ENCODE measurements at regions not wholly inside any gene's neighbourhood (a gene's known extent, or its start where the extent isn't known, plus 50 kb on each side); places are given as distances from the start of the nearest gene placed in this dataset.

DNA sequence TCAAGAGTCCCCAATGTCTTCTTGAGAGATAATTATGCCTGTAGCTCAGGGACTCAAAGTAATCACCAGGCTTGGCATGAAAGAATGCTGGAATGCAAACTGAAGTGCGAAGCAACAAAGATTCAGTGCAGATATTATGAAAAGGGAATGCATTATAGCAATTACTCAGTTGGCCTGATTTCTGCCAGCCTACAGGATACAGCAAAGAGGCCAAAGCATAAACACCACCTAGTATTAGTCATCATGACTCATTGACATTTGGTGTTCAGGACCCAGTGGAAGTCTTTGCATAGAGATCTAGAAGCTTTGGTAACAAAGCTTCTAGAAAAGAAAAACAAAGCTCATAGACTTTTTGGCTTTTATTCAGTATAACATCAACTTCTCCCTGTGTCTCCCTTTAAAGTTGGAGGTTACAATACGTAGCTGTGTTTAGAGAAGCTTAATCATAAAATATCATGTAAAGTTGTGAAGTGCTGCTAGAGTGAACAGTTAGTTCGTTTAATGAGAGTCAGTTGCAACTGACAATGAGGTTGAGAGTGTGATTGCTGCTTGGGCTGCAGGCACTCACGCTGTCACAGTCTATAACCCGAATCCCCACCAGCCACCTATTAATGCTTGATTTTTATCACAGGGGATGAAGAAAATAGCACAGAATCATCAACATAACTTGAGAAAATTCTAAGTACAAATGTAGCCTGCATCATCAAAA is 932.7 kb downstream of the TFAP2A start:
- no peak for TF ChIP-seq RAD21 (IDR thresholded peaks at IDR 0.05; ENCODE audit: low read depth)
- TF ChIP-seq TAF1 (IDR thresholded peaks at IDR 0.05; ENCODE audit: low read depth): no peak
- TF ChIP-seq EP300 (IDR thresholded peaks at IDR 0.05; ENCODE audit: borderline replicate concordance): no peak
- TF ChIP-seq NFIC (IDR thresholded peaks at IDR 0.05): no peak
- TF ChIP-seq, protein P1, sequence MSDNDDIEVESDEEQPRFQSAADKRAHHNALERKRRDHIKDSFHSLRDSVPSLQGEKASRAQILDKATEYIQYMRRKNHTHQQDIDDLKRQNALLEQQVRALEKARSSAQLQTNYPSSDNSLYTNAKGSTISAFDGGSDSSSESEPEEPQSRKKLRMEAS (IDR thresholded peaks at IDR 0.05): no peak
- TF ChIP-seq ZBTB7A (IDR thresholded peaks at IDR 0.05; ENCODE audit: low read depth): no peak
- TF ChIP-seq FOXM1 (IDR thresholded peaks at IDR 0.05; ENCODE audit: borderline replicate concordance, low read depth): no peak
- TF ChIP-seq YY1 (IDR thresholded peaks at IDR 0.05; ENCODE audit: low read depth): no peak
- TF ChIP-seq CEBPB (IDR thresholded peaks at IDR 0.05): no peak
- TF ChIP-seq REST (IDR thresholded peaks at IDR 0.05; ENCODE audit: low read depth): no peak
- TF ChIP-seq TEAD4 (IDR thresholded peaks at IDR 0.05): no peak

Data from Ishikawa (cell line).